AG04449 (cell line): ENCODE measurements at regions not wholly inside any gene's neighbourhood (a gene's known extent, or its start where the extent isn't known, plus 50 kb on each side); places are given as distances from the start of the nearest gene placed in this dataset.

Experiments used
- CTCF ChIA-PET: fragments of 350-600 bp; formaldehyde crosslinking; extraction: SDS; loops from one replicate; lab custom pipeline; 2021; ENCODE audit warnings: antibody characterized with exemption; lab: Yijun Ruan, JAX
- POLR2A ChIA-PET: fragments of 400-600, 350-600 bp; formaldehyde crosslinking; extraction: SDS; loops from one replicate; lab custom pipeline; 2020; ENCODE audit warnings: antibody characterized with exemption, inconsistent platforms; lab: Yijun Ruan, JAX
- DNase-seq: peaks from one replicate; pipeline ENCODE4 v3.0.0-alpha.2; 2010; ENCODE audit warnings: low read depth, low spot score
- H3K4me3 ChIP-seq: 2 replicates; pipeline ENCODE4 v1.5.1; 2011; ENCODE audit warnings: low read depth, mild to moderate bottlenecking, control low read depth, low read length
- CTCF ChIP-seq: IDR thresholded peaks from one replicate; pipeline ENCODE4 v1.5.1; 2011; ENCODE audit warnings: mild to moderate bottlenecking, moderate library complexity, low read length, control low read depth, inconsistent platforms; ENCODE audit not compliant: insufficient read depth; ENCODE audit errors: missing control alignments

- no peak for TF ChIP-seq CTCF
- CTCF ChIA-PET: no interaction called here
- no peak for DNase-seq
- H3K4me3 ChIP-seq: no peak overlapping the region
- POLR2A ChIA-PET: no interaction called here
These were observed 52.1 kb upstream of the DUSP22 start for GRCh38 chr6:240151-240550.

DNA sequence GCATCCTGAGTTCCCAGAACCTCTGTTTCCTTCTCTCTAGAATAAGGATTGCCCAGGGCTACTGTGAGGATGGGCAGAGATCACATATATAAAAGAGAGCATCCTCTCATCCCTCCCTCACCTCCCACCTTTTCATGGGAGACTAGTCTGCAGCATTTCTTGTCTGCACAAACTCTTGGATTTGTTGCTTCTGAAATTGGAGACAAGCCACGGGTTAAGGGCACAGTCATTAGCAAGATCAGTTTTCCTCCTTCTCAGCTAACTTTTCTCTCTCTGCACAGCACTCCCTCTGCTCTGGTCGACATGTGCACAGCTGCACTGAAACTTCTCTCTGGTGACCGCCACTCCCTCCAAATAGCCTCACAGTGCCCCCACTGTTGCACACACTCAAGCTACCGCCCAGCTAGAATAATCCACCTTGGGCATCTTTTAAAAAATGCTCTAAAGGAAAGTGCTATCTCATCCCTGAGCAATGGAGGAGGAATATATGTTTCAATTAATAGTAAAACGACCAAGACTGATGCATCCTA, 50.9 kb upstream of the DUSP22 start:
- no peak for DNase-seq
- ChIA-PET CTCF (no interaction called here), POLR2A (no interaction called here)
- no peak for TF ChIP-seq CTCF
- H3K4me3 ChIP-seq: no peak overlapping the region
